ENCODE measurements at regions not wholly inside any gene's neighbourhood (a gene's known extent, or its start where the extent isn't known, plus 50 kb on each side); places are given as distances from the start of the nearest gene placed in this dataset.
"Not testable (repeated sequence)": the region's sequence is repeated elsewhere in the genome, so short reads cannot be mapped to it uniquely, and the experiment has no call there.

- no peak for DNase-seq
These were observed 785.7 kb upstream of the POM121L12 start for GRCh38 chr7:52249741-52250140.

GRCh38 chr7:52247518-52247917, 787.9 kb upstream of the POM121L12 start:
- no peak for DNase-seq

DNA sequence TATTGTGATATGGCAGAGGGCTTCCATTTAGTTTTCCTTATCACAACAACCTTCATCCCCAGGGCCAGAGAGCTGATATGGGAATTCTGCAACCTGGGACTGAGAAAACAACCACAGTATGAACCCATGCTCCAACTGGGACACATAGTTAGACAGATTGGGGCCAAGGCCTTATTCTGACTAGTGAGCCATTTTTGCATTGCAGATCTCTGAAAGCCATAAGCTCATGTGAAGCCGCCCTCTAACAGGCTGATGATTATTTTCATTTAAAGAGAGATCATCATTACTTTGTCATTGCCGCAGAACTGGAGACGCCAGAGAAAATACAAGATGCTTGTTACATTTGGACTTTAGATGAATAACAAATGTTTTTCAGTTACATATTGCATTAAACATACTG, 791.7 kb upstream of the POM121L12 start:
- no peak for DNase-seq

DNA sequence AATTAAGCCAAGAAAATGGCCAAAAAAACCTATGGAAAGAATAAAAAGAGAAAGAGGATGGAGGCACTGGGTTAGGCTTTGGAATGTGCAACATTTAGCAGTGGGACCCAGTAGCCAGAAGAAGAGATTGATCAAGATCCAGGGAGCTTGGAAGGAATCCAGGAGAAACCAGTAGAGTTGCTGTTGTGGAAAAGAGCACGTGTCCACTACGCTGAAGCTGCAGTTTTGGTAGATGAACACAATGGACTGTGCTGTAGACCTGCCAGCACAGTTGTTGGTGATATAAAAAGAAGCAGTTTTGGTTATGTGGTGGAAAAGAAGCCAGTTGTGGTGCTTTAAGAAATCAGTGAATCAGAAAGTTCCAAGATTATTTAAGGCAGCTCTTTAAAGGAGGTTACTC, 802.2 kb upstream of the POM121L12 start:
- no peak for DNase-seq

- no peak for DNase-seq
These were observed 823.5 kb upstream of the POM121L12 start for GRCh38 chr7:52211930-52212329.

GRCh38 chr7:52209614-52210013, 825.8 kb upstream of the POM121L12 start:
- no peak for DNase-seq

DNA sequence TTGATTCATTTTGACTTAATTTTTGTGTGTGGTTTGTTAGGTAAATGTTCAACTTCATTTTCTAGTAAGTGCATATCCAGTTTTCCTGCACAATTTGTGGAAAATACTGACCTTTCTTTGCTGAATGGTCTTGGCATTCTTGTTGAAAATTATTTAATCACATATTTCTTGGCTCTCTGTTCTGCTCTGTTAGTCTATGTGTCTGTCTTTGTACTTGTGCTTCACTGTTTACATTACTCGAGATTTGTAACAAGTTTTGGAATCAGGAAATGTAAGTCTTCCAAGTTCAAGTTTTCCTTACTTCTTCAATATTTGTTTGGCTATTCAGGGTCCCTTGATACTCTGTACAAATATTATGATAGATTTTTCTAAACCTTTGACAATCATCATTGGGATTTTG, 838.2 kb upstream of the POM121L12 start:
- DNase-seq: no peak

GRCh38 chr7:52195664-52196063, 839.8 kb upstream of the POM121L12 start:
- no peak for DNase-seq

DNA sequence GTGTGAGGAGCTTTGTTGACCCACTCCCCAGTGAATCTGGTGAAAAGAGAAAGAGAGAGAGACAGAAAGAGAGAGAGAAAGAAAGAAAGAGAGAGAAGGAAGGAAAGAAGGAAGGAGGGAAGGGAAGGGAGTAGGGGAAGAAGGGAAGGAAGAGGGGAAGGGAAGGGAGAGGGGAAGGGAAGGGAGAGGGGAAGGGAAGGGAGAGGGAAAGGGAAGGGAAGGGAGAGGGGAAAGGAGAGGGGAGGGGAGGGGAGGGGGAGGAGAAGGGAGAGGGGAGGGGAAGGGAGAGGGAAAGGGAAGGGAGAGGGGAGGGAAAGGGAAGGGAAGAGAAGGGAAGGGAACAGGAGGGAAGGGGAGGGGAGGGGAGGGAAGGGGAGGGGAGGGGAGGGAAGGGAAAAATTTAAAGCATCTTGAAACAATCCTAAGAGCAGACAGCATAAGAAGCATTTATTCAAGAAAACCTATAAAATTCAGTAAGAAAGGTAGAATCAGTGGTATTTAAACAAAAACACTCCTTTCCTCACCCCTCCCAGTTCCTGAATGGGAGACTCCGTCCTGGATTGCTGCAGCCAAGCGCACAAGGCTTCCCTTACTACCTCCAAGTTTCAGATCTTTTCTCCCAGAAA, 846.2 kb upstream of the POM121L12 start:
- no peak for DNase-seq

GRCh38 chr7:52184006-52184703, 851.3 kb upstream of the POM121L12 start:
- no peak for DNase-seq

DNA sequence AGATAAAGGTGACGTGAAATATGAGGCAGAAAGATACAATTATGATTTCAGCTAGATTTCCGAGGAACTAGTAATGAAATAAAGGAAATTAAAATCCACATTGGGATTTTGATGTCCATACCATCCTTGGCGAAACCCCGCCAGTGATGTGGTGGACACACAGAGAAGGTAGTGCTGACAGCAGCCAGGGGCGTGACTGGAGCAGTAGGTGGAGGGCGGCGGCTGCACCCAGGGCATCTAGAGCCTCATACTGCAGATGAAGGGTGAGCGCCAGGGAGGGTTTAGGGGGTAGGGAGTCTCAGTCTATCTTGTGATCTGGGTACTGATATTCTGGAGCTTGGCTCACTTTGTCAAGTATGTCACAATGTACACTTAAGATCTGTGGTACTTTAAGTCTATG, 855.5 kb upstream of the POM121L12 start:
- no peak for DNase-seq

DNA sequence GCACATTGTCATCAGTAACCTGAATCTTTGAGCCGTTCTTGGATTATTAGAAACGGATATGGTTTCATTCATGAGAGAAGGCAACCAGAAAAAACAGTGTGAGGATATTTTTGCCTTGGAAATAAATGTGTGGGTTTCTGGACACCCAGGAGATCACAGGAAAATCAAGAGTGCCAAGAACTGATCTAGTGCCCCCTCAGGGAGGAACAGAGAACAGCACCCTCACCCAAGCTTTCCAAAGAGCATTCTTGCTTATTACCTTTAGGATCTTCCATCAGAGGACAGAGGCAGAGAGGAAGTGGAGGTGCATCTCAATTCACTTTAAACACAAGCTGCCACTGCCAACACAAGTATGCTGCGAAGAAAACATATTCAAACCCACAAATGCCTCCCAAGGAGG, 851.5 kb upstream of the COBL start:
- no peak for DNase-seq

GRCh38 chr7:52163311-52163710, 846.7 kb upstream of the COBL start:
- DNase-seq: no peak

DNA sequence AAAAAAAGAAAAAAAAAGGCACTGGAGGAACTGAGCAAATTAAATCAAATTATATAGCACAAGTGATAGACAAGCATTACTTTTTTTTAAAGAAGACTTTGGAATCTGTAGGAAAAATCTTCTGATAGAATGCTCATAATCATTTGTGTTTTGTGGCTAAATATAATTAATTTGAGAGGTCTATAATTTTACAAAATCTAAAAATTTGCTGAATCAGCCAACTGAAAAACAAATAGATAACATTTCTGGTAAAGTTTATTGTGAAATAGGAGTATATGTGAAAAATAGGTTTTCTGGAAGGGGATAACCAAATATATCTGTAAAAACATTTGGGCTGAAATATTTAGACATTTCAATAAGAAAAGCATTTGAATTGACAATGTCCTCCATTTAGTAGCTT, 844.9 kb upstream of the COBL start:
- DNase-seq: no peak

DNA sequence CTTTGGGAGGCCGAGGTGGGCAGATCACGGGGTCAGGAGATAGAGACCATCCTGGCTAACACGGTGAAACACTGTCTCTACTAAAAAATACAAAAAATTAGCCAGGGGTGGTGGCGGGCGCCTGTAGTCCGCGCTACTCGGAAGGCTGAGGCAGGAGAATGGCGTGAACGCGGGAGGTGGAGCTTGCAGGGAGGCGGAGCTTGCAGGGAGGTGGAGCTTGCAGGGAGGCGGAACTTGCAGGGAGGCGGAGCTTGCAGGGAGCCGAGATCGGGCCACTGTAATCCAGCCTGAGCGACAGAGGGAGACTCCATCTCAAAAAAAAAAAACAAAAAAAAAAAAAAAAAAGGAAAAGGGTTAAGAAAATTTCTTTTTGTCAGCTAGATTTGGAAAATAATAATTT, 842.8 kb upstream of the COBL start:
- DNase-seq: not testable (repeated sequence)

- no peak for DNase-seq
These were observed 837.8 kb upstream of the COBL start for GRCh38 chr7:52154382-52154781.

DNA sequence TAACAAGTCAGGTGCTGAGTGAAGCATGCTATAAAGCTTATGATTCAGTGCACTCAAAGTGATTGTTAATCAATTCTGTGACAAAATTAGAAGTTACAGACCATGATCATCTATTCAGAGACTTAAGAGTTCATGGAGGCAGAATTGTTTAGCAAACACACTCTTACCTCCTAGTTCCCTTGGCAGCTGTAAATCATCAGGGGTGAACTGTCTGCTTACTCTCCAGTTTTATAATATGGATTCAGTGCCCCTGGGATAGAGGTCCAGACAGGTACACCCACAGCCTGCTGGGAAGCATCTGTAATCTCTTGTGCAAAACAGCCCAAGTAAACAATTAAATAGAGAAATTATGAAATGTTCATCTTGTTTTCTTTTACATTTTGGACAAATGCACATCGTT, 835.0 kb upstream of the COBL start:
- no peak for DNase-seq

GRCh38 chr7:52150952-52151351, 834.3 kb upstream of the COBL start:
- no peak for DNase-seq

DNA sequence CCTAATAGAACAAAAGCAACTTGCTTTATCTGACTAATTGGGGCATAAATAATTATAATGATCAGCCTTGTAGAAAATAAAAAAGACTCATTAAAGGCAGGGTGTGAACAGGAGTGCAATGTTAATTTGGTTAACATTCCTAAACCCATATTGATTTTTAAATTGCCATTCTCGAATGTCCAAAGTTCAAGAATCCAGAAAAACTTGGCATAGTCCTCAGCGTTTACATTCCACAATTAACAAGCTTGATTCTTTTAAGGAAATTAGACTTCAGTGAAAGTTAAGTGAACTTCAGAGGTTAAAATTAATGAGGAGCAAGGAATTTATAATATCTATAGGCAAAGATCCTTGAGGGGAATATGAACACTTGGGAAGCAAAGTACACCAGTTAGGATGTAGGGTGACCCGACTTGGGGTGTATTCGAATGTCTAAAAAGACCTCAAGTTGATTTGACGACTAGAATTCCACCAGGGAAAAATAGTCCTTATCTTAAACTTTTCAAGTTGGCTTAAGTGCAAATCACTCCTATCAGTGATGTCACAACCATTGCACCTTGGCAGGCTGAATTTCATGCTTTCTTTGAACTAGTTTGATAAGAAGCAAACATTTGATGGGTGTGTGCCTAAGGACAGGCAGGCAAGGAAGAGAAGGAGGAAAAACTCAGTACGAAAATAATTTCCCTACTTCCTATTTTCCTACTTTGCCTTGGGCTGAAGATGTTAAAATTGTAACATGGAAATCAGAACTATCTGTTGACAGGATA, 830.4 kb upstream of the COBL start:
- DNase-seq: no peak

GRCh38 chr7:52143219-52143618, 826.6 kb upstream of the COBL start:
- no peak for DNase-seq

DNA sequence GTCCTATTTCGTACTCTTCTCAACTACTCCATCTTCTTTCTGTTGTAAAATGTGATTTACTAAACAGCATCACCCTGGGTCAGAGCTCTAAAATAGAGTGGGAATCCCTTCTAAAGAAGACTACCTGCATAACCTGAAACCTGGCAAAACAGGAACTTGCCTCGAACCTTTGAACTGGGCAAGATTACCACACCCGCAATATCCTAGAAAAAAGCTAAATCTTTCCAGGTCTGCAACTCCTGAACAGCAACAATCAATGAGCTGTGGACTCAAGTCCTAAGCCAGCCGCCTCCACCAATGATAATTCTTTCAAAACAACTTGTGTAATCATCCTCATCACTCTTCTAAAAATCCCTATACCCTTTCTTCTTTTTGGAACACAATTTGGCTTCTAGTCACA, 824.2 kb upstream of the COBL start:
- no peak for DNase-seq

DNA sequence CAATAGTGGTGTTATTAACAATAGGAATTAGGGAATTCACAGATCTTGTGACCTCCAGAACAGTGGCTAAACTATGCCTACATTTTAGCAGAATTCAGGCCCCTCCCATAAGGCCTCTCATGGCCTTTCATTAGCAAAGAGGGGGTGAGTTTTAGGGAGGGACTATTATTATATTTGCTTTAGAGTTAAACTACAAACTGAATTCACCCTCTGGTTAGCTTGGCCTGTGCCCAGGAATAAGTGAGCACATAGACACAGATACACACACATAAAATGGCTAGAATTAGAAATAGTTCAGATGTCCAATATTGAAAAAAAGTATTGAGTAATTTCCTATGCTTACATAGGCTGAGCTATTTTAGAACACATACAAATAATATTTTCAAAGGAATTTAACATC, 818.8 kb upstream of the COBL start:
- no peak for DNase-seq

GRCh38 chr7:52129278-52129677, 812.7 kb upstream of the COBL start:
- DNase-seq: no peak

- DNase-seq: no peak
These were observed 804.3 kb upstream of the COBL start for GRCh38 chr7:52120912-52121311.

Data from fibroblast of skin of right biceps (primary cell).